Stimulated activated naive CD8-positive, alpha-beta T cell treated with anti-CD3 and anti-CD28 coated beads, Interleukin-15, Interleukin-2, amounts not matched to agents 100 U/mL and 50 U/mL, for 24 hours (primary cell): ENCODE measurements at regions not wholly inside any gene's neighbourhood (a gene's known extent, or its start where the extent isn't known, plus 50 kb on each side); places are given as distances from the start of the nearest gene placed in this dataset.

Experiments
- ATAC-seq: fragments of 150-1000 bp; cut with Tn5 transposase; one replicate; pipeline ENCODE4 v1.10.0; 2021
- DNase-seq: peaks from one replicate; pipeline ENCODE4 v3.0.0; 2021

DNA sequence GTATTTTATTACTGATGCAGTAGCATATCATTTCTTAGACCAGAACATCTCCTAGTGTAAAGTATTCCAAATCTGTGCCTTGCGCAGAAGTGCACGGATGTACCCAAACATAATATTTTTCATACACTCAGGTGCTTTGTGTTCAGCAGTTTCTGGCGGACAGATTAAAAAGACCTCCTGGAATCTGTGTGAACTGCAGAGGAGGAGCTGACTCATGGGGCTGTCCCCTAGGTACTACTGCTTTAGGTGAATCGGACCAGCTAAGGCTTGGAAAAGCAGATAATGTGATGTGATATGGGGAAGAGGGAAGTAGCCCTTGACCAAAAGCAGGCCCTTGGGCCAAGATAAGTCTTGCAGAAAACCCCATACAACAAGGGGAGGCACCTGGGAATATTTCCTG is 310.1 kb downstream of the PLK2 start:
- ATAC-seq (no peak), DNase-seq (no peak)

DNA sequence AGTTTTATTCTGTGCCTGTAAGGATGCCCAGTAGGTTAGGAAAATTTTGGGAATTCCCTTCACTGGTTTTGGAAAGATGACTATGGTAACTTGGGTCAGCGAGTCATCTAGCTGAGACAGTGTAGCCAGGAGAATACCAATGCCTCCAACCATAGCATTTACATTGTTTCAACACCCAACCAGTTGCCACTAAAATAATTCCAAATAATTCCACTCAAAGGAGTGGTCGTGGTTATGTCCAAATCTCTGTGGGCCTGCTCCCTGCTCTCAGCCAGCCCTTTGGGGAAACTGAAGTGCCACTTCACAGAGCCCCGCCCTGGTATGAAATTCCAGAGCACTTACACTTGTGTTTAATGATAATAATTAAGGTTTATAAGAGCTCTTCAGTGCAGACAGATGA is 310.5 kb downstream of the PLK2 start:
- DNase-seq (no peak), ATAC-seq (no peak)

DNA sequence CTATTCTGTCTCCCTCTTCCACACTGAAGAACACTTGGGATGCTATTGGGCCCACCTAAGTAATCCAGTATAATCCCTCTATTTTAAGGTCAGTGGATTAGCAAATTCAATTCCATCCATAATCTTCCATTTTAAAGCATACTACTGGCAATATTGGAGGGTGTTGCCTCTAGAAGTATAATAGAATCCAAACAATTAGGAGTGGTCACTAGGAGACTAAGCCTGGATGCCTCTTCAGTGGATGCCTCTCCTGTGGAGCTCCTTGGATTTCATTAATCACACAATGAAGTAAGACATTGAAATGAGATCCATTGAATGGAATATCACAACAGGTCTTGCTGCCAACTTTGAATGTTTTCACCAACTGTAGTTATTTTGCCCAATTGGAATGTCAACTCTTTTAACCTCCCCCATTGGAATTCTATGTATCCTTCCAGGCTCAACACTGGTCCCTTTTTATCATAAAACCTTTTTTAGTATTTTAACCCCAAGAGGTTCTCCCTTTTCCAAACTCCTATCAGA is 311.6 kb downstream of the PLK2 start:
- no peak for ATAC-seq
- DNase-seq: no peak

DNA sequence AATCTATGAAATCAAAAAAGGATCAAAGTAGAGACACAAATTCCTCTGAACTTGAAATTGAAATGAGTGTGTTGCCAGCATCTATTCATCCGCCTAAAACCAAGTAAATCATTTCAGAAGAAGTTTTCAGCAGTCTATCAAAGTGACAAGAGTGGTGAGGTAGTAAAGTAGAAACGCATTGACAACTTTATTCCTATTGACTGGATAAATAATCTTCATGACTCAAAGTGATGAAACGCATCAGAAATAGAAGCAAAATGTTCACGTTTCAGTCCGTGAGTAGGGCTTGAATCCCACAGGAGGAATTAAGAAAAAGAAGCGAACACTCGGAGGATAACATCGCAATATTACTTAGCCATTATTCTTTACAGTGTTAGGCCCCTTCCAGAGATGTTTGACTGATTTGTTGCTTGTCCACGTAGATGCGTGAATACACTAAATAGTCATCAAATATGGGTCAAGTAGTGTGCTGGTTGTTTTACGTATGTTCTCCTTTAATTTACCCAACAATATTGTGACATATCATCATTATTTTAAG is 314.4 kb downstream of the PLK2 start:
- DNase-seq (no peak), ATAC-seq (no peak)

DNA sequence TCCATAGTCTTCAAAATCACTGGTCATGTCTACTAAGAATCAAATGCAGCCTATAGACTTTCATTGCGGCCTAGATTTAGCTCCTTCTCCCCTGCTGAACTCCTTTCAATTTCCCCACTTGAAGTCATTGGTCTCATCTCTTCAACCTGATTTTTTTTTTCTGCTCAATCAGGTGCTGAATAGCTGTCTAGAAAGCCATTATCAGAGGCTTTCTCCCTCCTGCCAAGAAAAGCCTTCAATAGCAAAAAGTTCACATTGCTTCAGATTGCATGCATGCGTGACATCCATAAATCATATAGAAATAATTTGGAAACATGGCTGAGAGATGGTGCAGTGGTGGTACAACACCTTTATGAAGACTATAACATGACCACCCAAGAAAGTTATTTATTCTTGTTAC is 316.2 kb downstream of the PLK2 start:
- DNase-seq (no peak), ATAC-seq (no peak)

DNA sequence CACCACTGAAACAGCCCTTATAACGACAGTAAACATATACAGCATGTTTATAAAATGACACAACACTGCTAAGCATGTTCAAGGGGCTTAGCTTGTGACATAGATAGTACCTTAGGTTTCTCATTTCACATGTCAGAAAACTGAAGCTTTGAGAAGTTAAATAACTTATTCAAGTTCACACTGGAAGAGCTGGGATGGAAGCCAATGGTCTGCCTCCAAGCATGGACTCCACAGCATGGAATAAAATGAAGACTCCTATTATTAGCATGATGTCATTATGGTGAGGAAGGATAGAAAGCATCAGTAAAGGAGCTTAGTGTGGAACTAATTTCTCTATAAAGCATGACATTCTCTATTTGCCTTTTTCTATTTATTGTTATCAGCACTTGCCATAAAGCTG is 316.7 kb downstream of the PLK2 start:
- DNase-seq (no peak), ATAC-seq (no peak)

DNA sequence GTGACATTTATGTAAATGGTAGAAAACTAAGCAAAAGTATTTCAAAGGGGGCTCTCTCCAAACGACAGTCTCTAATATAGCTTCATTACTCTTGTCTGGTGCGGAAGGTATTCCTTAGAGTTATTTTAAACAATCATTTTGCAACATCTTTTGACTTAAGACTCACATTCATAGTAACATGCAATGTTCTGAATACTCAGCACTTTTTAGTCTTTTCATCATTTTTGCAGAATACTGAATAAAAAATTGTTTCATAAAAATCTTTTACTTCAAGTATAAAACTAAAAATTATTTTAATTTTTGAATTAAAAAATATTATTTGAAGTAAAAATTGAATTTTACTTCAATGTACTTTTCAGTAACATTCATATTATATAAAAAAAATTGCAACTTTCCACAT is 321.1 kb downstream of the PLK2 start:
- DNase-seq: no peak
- ATAC-seq: no peak

DNA sequence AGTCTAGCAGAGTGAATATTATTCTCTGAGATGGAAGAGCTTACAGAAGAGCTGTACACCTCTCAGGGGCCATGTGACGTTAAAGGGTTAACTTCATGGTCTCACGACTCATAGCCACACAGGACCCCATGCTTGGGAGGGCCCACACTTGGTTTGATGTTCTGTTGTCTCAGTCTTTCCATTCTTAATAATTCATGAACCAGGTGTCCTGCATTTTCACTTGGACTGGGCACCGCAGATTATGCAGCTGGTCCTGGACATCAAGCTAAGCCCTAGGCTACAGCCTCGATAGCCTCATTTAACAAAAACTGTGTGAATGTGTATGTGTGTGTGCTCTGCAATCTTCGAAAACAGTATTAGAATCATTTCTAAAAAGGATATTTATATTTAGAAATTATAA is 323.5 kb downstream of the PLK2 start:
- ATAC-seq (no peak), DNase-seq (no peak)

DNA sequence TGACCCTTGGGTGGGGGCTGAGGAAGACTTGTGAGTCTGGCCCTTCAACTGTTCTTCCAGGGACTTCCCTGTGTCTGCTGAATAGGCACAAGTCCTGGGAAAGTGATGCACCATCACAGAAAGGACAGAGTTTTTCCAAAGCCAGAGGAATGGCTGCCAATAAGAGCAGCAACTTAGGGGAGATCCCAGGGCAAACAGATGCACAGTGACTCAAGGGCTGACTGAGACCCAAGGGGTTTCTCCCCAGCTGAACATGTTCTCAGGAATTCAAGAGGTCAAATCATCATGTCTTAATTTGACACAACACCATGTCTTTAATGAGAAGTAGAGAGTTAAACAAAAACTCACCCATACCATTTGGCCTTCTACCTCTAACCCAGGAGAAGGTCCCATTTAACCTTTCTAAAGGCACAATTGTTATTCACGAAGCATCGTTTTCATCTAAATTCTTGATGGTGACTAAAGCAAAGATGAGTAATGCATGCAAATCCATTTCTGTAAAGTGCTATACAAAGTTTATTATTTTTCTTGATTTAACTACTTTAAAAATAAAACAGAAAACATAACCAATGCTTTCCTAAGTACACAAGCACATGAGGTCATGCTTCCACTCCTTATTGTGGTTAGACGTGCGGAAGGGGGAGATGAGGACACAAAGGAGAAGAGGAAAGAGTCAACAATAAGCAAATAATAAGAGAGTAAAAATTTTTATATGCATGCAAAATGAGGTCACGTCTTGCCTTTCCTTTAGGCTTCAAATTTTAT is 324.1 kb downstream of the PLK2 start:
- ATAC-seq: no peak
- no peak for DNase-seq

DNA sequence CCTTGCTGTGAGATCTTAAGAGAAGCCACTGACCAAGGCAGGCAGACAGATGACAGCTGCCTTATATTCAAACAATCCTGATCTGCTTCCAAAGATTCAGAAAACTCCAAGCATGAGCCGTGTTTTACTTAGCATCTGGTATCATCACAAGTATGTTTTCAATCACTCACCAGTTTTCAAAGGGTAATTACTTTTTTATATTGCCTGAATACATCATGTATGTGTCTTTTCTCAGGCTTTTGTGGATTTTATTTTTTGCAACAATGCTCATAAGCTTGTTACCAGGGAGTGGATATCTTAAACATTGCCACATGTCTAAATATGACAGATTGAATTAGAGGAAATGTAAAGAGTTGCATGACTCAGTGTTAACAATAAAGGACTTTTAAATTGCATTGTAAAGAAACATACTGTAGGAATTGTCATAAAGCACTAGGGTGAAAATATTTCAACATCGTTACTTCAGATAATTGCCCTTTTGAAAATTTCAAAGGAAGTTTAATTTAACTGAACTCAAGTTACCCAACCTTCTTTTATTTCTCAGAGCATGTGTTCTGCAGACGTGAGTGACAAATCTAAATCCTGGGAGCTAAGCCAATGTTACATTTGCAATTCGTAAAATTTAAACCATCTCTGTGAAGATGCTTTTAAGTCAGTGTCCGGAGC is 326.1 kb downstream of the PLK2 start:
- DNase-seq (no peak), ATAC-seq (no peak)

DNA sequence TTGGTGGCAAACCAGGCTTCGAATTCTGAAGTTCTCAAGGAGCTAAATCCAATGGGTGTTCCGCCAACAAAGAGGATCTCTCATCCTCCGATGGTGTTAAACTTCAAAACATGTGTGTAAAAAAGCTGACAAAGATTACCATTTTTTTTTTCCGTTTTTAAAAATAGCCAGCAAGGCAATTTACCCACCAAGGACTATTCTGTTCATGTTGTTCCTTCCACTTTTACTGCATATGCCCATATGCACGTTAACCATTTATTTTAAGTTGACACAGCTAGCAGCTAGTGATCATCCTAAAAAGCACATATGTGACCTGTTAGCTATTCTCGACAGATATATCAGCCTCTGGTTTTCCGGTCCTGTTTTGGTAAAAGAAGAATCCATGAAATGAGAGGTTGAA is 326.7 kb downstream of the PLK2 start:
- ATAC-seq: no peak
- DNase-seq: no peak

DNA sequence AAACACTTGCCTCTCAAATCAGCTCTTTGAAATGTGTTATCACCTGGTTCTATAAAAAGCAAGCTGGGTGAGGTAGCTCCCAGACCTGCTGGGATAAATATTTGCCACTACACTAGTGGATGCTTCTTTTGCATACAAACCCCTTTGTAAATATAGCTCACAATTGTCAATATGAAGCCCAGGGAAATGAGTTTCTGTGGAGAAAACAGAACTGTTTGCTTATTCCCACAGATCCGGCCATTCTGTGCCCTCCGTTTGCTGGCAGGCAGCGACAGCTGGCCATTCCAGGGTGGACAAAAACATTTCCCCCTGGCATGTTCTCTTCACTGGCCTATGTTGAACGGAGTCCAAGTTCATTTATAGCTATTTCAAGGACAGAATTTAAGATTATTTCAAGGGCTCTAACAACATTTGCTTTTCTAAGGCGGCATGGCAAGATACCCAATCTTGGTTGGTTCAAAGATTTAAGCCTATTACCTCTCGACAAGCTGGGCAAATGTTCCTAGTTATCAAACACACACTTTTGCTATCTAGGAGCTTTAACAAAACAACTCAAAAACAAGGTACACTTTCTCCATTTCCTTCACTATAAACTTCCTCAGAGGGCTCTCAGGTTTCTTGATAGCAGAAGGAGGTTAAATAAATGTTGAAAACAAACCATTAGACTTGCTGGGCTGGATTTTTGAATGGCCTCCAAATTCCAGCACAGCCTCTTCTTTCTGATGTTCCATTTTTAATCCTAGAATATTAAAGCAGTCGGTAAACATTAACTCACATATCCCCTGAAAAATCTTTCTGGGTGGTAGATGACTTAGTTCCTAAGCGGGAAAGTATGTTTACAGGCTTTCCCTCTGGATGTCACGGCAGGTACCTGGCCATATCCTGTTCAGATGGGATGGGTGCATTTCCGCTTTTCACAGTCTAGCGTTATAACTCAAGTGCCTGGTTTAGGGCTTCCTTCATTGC is 332.3 kb downstream of the PLK2 start:
- no peak for ATAC-seq
- DNase-seq: no peak

DNA sequence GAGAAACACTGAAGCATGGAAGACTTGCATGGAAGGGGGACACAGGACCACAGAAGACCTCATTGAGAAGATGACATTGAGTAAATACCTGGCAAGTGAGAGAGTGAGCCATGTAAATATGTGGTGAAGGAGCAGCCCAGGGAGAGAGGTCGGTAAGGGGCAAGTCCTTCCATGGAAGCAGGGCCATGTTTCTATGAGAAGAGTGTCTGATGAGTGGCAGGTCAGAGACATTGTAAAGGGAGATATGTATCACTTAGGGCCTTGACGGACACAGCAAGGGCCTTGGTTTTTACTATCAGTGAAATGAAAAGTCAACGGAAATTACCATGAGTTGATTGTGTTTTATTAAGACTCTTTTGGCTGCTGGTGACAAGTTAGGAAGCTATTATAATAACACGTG is 336.4 kb downstream of the PLK2 start:
- ATAC-seq: no peak
- no peak for DNase-seq

DNA sequence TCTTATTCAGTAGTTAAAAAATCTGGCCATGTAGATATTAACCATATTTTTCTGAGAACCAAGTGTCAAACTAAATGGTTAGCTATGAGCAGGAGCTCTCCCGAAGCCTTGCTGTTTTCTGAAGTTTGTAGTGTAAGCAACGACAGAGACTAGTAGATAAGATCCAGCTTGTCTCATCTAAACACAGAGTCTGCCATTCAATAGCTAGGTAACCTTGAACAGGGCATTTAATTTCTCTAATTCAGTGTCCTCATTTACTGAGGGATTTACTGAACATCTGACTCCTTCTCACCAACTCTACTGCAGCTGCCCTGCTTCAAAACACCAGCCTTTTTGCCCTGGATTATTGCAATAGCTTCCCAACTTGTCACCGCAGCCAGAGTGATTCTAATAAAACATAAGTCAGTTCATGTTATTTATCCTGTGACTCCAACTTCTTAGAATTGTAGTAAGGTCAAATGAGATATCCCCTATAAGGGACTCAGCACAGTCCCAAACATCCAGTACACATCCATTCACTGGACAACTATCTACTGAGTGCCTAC is 337.0 kb downstream of the PLK2 start:
- no peak for DNase-seq
- ATAC-seq: no peak

DNA sequence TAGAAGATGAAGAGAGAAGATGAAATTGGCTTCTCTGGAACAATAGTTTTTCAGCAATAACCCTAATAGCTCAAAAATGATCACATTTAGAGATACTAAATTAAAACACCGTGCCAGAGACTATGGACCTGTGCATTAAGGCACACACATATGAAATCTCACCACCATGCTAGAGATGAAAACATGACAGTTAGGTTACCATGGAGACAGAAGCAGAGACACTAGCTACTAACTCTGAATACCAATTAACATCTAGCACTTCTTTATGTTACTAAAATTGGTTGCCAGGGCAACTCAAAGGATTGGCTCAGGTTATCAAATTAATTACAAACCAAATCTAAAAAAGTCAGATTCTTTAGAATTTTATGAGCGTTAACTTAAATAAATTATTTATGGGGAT is 337.7 kb downstream of the PLK2 start:
- ATAC-seq (no peak), DNase-seq (no peak)

DNA sequence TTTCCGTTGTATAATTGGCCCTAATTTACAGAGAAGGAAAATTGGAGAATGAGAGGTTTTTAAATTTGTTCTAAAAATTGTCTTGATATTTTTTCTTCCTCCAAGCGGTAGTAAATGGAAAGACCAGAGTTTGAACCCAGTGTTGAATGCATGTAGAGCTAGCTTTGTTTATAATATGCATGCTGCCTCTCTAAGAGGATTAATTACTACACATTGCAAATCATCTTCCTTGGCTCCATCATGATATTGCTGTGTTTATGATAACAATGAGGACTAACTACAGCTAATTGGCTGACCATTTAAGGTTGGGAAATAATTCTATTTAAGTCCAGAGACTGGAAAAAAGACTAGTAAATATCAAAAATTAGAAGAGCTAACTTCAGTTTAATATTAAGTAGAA is 338.5 kb downstream of the PLK2 start:
- ATAC-seq: no peak
- no peak for DNase-seq

DNA sequence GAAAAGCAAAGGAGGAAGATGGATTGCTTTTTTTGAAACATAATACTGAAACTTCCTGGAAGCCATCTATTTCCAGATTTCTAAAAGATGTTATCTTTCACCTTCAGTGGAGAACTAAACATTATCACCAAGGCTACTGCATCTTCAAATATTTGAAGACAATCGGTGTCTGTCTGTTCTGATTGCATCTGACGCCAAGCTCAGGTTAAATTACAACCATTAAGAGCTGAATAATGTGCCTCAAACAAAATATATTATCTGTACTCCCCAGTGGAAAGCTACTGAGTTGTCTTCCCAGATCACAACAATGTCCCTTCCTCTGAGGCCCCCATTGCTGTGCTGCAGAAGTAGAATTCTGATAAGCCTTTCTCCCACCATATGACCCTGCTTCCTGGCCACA is 342.3 kb downstream of the PLK2 start:
- ATAC-seq (no peak), DNase-seq (no peak)

DNA sequence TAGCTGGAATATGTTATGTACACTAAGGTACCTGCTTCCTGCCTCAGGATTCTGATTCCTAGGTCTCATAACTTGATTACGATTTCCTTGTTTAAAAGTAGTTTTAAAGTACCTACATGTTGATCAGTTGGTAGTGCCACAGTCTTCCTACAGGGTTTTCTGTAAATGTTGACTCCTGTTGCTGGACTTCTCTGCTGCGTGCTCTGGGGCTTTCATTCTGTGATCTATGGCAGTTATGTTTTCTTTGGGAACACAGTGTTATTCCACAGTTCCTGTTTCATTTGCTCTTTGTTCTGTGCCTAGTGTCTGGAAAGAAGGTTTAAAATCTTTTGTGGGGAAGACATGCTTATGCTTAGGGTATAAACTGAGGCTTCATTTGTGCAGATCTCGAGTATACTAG is 343.5 kb downstream of the PLK2 start:
- no peak for ATAC-seq
- DNase-seq: no peak

DNA sequence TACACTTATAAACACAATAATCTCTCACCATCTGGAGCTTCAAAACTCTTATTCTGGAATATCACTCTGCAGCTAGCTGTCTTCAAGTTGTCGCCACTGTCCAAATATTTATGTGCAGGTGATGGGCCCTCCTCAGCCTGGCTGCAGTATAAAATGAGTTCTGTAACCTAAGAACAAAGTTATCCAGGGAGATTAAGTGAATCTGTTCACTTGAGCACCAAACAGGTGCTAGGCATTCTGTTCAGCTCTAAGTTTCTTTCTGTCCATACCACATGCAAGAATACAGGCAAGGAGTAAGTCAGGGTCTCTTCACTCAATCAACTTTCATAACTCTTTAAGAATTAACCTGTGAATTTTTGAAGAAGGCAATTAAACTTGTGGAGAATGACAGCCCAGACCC is 344.1 kb downstream of the PLK2 start:
- ATAC-seq (no peak), DNase-seq (no peak)

DNA sequence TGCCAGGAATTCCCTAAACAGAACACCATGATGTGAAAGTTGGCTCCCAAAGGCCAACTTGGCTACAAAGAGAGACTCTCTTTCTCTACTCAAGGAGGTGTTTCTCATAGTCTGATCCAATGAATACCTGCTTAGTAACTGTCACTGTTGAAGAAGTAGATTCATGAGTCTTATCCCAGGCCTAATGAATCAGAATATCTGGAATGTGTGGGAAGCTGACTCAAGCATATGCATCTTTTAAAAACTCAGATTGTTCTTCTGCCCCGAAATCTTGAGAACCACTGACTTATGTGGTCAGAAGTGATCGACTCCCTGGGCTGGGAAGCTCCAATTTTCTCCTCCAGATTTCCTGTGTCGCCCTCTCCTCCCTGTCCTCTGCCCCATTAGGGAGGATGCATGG is 345.6 kb downstream of the PLK2 start:
- no peak for DNase-seq
- ATAC-seq: no peak

DNA sequence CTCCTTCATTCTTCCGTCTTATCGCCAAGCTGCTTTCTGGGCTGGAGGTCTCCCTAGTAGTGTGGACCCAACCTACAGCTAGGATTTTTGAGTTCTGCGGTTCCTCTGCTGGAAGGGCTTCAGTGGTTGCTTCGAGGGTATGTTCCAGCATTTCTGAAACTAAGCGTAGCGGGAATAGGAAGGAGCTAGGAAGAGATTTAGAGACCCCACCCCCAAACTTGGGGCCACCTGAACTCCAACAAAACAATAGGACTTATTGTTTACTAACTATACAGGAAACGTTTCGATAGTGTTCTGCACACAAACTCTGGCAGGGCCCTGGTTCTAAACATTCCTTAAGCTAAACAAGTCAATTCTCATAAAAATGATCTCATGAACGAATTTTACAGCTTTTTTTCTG is 346.7 kb downstream of the PLK2 start:
- no peak for ATAC-seq
- DNase-seq: no peak

DNA sequence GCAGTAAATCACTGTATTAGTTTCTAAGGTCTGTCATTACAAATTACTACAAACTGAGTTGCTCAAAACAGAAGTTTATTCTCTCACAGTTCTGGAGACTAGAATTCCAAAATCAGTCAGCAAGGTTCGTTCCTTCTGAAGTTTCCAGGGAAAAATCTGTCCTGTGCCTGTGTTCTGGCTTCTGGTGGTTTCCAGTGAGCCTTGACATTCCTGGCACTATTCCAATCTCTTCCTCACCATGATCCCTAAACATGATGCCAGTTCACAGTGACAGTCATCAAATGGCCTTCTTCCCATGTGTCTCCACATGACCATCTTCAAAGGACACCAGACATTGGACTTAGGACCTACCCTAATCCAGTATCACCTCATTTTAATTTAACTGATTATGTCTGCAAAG is 351.4 kb downstream of the PLK2 start:
- no peak for DNase-seq

More for the DNA sequence above, 351.4 kb downstream of the PLK2 start:
- ATAC-seq: no peak
